ENCODE measurements at regions not wholly inside any gene's neighbourhood (a gene's known extent, or its start where the extent isn't known, plus 50 kb on each side); places are given as distances from the start of the nearest gene placed in this dataset.

GRCh38 chr6:126641641-126642040 is 301.7 kb downstream of the CENPW start:
- no peaks in the 10 kb centered on the region for H3K27me3 ChIP-seq
- no peak for TF ChIP-seq CTCF (IDR thresholded peaks at IDR 0.05; ENCODE audit: low read depth, low read length)
- no peak overlapping the region for H3K27ac ChIP-seq
- no peak overlapping the region for H3K4me3 ChIP-seq
- H3K9me3 ChIP-seq (ENCODE audit: low read depth), result no peaks in the 10 kb centered on the region
- DNase-seq (ENCODE audit: low read depth in 1 of 2, low spot score in 1 of 2), result no peak
- no peaks in the 10 kb centered on the region for H3K4me1 ChIP-seq (ENCODE audit: low read depth)
- no peaks in the 10 kb centered on the region for H3K36me3 ChIP-seq

GRCh38 chr6:126643352-126643751 is 303.4 kb downstream of the CENPW start:
- Histone ChIP-seq H3K4me3 (no peak overlapping the region), H3K27me3 (no peaks in the 10 kb centered on the region), H3K36me3 (no peaks in the 10 kb centered on the region), H3K27ac (no peak overlapping the region), H3K4me1 (ENCODE audit: low read depth) (no peaks in the 10 kb centered on the region), H3K9me3 (ENCODE audit: low read depth) (no peaks in the 10 kb centered on the region)
- no peak for DNase-seq (ENCODE audit: low read depth in 1 of 2, low spot score in 1 of 2)
- no peak for TF ChIP-seq CTCF (IDR thresholded peaks at IDR 0.05; ENCODE audit: low read depth, low read length)

GRCh38 chr6:126650931-126651330 is 311.0 kb downstream of the CENPW start:
- Histone ChIP-seq H3K9me3 (ENCODE audit: low read depth) (no peaks in the 10 kb centered on the region), H3K27ac (no peak overlapping the region), H3K4me3 (no peak overlapping the region), H3K4me1 (ENCODE audit: low read depth) (no peaks in the 10 kb centered on the region), H3K27me3 (no peaks in the 10 kb centered on the region), H3K36me3 (no peaks in the 10 kb centered on the region)
- peak in 1 of 2 donors; percentile 52 for DNase-seq (ENCODE audit: low read depth in 1 of 2, low spot score in 1 of 2)
- no peak for TF ChIP-seq CTCF (IDR thresholded peaks at IDR 0.05; ENCODE audit: low read depth, low read length)

- Histone ChIP-seq H3K27me3 (no peaks in the 10 kb centered on the region), H3K9me3 (ENCODE audit: low read depth) (no peaks in the 10 kb centered on the region), H3K4me3 (no peak overlapping the region), H3K27ac (no peak overlapping the region), H3K36me3 (no peaks in the 10 kb centered on the region), H3K4me1 (ENCODE audit: low read depth) (no peaks in the 10 kb centered on the region)
- peak; percentile 23 to 60 for DNase-seq (ENCODE audit: low read depth in 1 of 2, low spot score in 1 of 2)
- peak; percentile 60 for TF ChIP-seq CTCF (IDR thresholded peaks at IDR 0.05; ENCODE audit: low read depth, low read length)
These were observed 317.8 kb downstream of the CENPW start for GRCh38 chr6:126657561-126658175.

GRCh38 chr6:126660376-126660775 is 320.5 kb downstream of the CENPW start:
- no peak for TF ChIP-seq CTCF (IDR thresholded peaks at IDR 0.05; ENCODE audit: low read depth, low read length)
- no peak for DNase-seq (ENCODE audit: low read depth in 1 of 2, low spot score in 1 of 2)
- Histone ChIP-seq H3K9me3 (ENCODE audit: low read depth) (no peaks in the 10 kb centered on the region), H3K36me3 (no peaks in the 10 kb centered on the region), H3K4me3 (no peak overlapping the region), H3K27me3 (no peaks in the 10 kb centered on the region), H3K4me1 (ENCODE audit: low read depth) (no peaks in the 10 kb centered on the region), H3K27ac (no peak overlapping the region)

Measured in cardiac muscle cell (in vitro differentiated cells and primary cell).